A673 (cell line): ENCODE measurements at regions not wholly inside any gene's neighbourhood (a gene's known extent, or its start where the extent isn't known, plus 50 kb on each side); places are given as distances from the start of the nearest gene placed in this dataset.

Source experiments
- EZH2 ChIP-seq: fragments of 200-600 bp; sonication (generic); IDR thresholded peaks from 2 replicates; pipeline ENCODE4 v1.6.1; 2017; ENCODE audit warnings: borderline replicate concordance, low read depth, mild to moderate bottlenecking, mixed read lengths, antibody characterized with exemption, low read length; ENCODE audit not compliant: poor library complexity, severe bottlenecking
- TF ChIP-seq, protein P1 (sequence below): fragments of 300-800, 200-600 bp; sonication (generic); conservative IDR thresholded peaks from 2 replicates; pipeline ENCODE4 v1.5.1; 2017; ENCODE audit warnings: low read depth, mild to moderate bottlenecking, antibody characterized with exemption, low read length, moderate library complexity, mixed read lengths

DNA sequence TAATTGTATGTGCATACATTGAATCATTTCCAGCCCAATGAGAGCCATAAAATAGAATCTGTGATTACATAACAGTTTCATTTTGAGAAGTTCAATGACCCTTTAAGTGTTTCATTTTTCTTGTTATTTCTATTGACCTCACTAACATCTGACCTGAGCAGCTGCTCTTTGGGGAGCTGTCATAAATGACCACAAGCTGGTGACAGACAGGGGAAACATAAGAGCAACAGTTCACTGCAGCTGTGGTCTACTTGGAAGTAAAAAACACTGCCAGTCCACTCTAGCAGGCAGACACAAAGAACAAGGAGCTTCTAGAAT, 265.4 kb downstream of the DTWD2 start:
- TF ChIP-seq, protein P1, sequence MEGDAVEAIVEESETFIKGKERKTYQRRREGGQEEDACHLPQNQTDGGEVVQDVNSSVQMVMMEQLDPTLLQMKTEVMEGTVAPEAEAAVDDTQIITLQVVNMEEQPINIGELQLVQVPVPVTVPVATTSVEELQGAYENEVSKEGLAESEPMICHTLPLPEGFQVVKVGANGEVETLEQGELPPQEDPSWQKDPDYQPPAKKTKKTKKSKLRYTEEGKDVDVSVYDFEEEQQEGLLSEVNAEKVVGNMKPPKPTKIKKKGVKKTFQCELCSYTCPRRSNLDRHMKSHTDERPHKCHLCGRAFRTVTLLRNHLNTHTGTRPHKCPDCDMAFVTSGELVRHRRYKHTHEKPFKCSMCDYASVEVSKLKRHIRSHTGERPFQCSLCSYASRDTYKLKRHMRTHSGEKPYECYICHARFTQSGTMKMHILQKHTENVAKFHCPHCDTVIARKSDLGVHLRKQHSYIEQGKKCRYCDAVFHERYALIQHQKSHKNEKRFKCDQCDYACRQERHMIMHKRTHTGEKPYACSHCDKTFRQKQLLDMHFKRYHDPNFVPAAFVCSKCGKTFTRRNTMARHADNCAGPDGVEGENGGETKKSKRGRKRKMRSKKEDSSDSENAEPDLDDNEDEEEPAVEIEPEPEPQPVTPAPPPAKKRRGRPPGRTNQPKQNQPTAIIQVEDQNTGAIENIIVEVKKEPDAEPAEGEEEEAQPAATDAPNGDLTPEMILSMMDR: no peak
- TF ChIP-seq EZH2: no peak
